Esophagus squamous epithelium (tissue), 4 donors: ENCODE measurements at regions not wholly inside any gene's neighbourhood (a gene's known extent, or its start where the extent isn't known, plus 50 kb on each side); places are given as distances from the start of the nearest gene placed in this dataset.

Experiments used
- POLR2A ChIP-seq, 4 donors: fragments of 450-650 bp; IDR thresholded peaks; one replicate each; pipeline ENCODE4 v1.6.1; 2017; ENCODE audit warnings: antibody characterized with exemption in 4 of 4, mild to moderate bottlenecking in 4 of 4, moderate library complexity in 3 of 4
- TF ChIP-seq, protein P1 (sequence below), 6 experiments: fragments of 450-650 bp in 4 of 6; fragments of 200-600 bp in 2 of 6; sonication (generic) in 2 of 6; IDR thresholded peaks; one replicate each; pipeline ENCODE4 v1.5.1; 2016 to 2019; ENCODE audit warnings: antibody characterized with exemption in 6 of 6, mild to moderate bottlenecking in 4 of 6, moderate library complexity in 4 of 6

DNA sequence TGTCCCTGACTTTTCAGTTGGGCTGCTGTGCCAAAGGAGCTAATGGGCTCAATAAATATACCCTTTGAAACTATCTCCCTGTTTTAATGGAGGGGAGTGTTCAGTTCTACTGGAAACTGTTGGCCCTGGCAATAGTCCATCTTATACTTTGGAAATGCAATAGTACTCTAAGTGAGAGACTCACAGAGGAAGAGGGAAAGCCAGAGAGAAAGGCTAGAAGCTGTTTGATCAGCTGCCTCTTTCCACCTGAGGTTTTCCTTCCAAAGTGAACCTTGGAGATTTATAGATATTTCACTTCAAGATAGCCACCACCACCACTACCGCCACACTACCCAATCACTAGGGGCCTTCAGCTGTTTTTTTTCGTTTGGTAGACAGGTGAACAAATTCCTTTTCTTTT, 93.6 kb upstream of the CCDC91 start:
- TF ChIP-seq, protein P1, sequence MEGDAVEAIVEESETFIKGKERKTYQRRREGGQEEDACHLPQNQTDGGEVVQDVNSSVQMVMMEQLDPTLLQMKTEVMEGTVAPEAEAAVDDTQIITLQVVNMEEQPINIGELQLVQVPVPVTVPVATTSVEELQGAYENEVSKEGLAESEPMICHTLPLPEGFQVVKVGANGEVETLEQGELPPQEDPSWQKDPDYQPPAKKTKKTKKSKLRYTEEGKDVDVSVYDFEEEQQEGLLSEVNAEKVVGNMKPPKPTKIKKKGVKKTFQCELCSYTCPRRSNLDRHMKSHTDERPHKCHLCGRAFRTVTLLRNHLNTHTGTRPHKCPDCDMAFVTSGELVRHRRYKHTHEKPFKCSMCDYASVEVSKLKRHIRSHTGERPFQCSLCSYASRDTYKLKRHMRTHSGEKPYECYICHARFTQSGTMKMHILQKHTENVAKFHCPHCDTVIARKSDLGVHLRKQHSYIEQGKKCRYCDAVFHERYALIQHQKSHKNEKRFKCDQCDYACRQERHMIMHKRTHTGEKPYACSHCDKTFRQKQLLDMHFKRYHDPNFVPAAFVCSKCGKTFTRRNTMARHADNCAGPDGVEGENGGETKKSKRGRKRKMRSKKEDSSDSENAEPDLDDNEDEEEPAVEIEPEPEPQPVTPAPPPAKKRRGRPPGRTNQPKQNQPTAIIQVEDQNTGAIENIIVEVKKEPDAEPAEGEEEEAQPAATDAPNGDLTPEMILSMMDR (IDR thresholded peaks at IDR 0.05) = no peak
- no peak for TF ChIP-seq POLR2A (IDR thresholded peaks at IDR 0.05)
